Esophagus squamous epithelium (tissue), 4 donors: ENCODE measurements at regions not wholly inside any gene's neighbourhood (a gene's known extent, or its start where the extent isn't known, plus 50 kb on each side); places are given as distances from the start of the nearest gene placed in this dataset.

Experiments
- CTCF ChIP-seq, 6 experiments: fragments of 450-650 bp in 4 of 6; fragments of 200-600 bp in 2 of 6; sonication (generic) in 2 of 6; IDR thresholded peaks; one replicate each; pipeline ENCODE4 v1.5.1; 2016 to 2019; ENCODE audit warnings: antibody characterized with exemption in 6 of 6, mild to moderate bottlenecking in 4 of 6, moderate library complexity in 4 of 6
- POLR2A ChIP-seq, 4 donors: fragments of 450-650 bp; IDR thresholded peaks; one replicate each; pipeline ENCODE4 v1.6.1; 2017; ENCODE audit warnings: antibody characterized with exemption in 4 of 4, mild to moderate bottlenecking in 4 of 4, moderate library complexity in 3 of 4

- TF ChIP-seq CTCF (IDR thresholded peaks at IDR 0.05) (no peak), POLR2A (IDR thresholded peaks at IDR 0.05) (no peak)
Measured at GRCh38 chr1:29459620-29459945, 223.3 kb downstream of the PTPRU start.
